Neuronal stem cell (in vitro differentiated cells): ENCODE measurements at regions not wholly inside any gene's neighbourhood (a gene's known extent, or its start where the extent isn't known, plus 50 kb on each side); places are given as distances from the start of the nearest gene placed in this dataset.
A peak's percentile ranks its signal among the peaks of the same experiment; 100 is the strongest.

Experiments
- DNase-seq: peaks from one replicate; pipeline ENCODE4 v3.0.0-alpha.2; 2013; ENCODE audit warnings: low spot score
- H2AFZ ChIP-seq: one replicate; pipeline ENCODE4 v1.6.1; 2013; ENCODE audit warnings: mild to moderate bottlenecking, low read length, inconsistent platforms
- H2AK5ac ChIP-seq: 2 replicates; pipeline ENCODE4 v1.6.1; 2013; ENCODE audit warnings: low read depth, mild to moderate bottlenecking, inconsistent platforms, low read length, moderate library complexity, mixed read lengths
- H2BK120ac ChIP-seq: 2 replicates; pipeline ENCODE4 v1.6.1; 2013; ENCODE audit warnings: low read depth, mild to moderate bottlenecking, inconsistent platforms, low read length, moderate library complexity, mixed read lengths
- H2BK12ac ChIP-seq: one replicate; pipeline ENCODE4 v1.6.1; 2013; ENCODE audit warnings: low read length, inconsistent platforms
- H2BK15ac ChIP-seq: 2 replicates; pipeline ENCODE4 v1.6.1; 2013; ENCODE audit warnings: mild to moderate bottlenecking, low read length, inconsistent platforms, mixed read lengths
- H2BK5ac ChIP-seq: one replicate; pipeline ENCODE4 v1.6.1; 2013; ENCODE audit warnings: inconsistent platforms, mild to moderate bottlenecking, low read length, moderate library complexity
- H3K14ac ChIP-seq: one replicate; pipeline ENCODE4 v1.6.1; 2013; ENCODE audit warnings: low read length, inconsistent platforms
- H3K18ac ChIP-seq: 2 replicates; pipeline ENCODE4 v1.6.1; 2013; ENCODE audit warnings: low read length, inconsistent platforms
- H3K23ac ChIP-seq: 2 replicates; pipeline ENCODE4 v1.6.1; 2013; ENCODE audit warnings: low read depth, mild to moderate bottlenecking, mixed read lengths, low read length, inconsistent platforms; ENCODE audit not compliant: poor library complexity
- H3K27ac ChIP-seq: replicated peaks from 3 replicates; pipeline ENCODE4 v1.5.1; 2013; ENCODE audit warnings: low read length, inconsistent platforms
- H3K27me3 ChIP-seq, 3 experiments: 2 replicates each; pipeline ENCODE4 v1.6.1; 2013; ENCODE audit warnings: low read length in 3 of 3, mild to moderate bottlenecking in 2 of 3, inconsistent platforms in 1 of 3, low read depth in 1 of 3, mixed read lengths in 1 of 3, moderate library complexity in 1 of 3; ENCODE audit not compliant: control insufficient read depth in 3 of 3, insufficient read depth in 3 of 3
- H3K36me3 ChIP-seq, 2 donors: replicated peaks in 1 of 2; 2 replicates each; pipeline ENCODE4 v1.6.1; 2013; ENCODE audit warnings: low read length in 2 of 2; ENCODE audit not compliant: control insufficient read depth in 2 of 2, insufficient read depth in 2 of 2
- H3K4ac ChIP-seq: 2 replicates; pipeline ENCODE4 v1.6.1; 2013; ENCODE audit warnings: inconsistent platforms, mild to moderate bottlenecking, low read length, moderate library complexity
- H3K4me1 ChIP-seq, 2 donors: 1 replicate in 1 of 2; 2 replicates in 1 of 2; pipeline ENCODE4 v1.6.1; 2013; ENCODE audit warnings: low read length in 2 of 2, low read depth in 1 of 2; ENCODE audit not compliant: control insufficient read depth in 2 of 2, insufficient read depth in 1 of 2
- H3K4me2 ChIP-seq: one replicate; pipeline ENCODE4 v1.6.1; 2013; ENCODE audit warnings: mild to moderate bottlenecking, low read length, inconsistent platforms; ENCODE audit not compliant: insufficient read depth, poor library complexity, severe bottlenecking
- H3K4me3 ChIP-seq, 2 donors: 2 replicates each; pipeline ENCODE4 v1.5.1; 2013; ENCODE audit warnings: low read length in 2 of 2, mild to moderate bottlenecking in 2 of 2, inconsistent platforms in 1 of 2, moderate library complexity in 1 of 2
- H3K79me1 ChIP-seq: one replicate; pipeline ENCODE4 v1.6.1; 2013; ENCODE audit warnings: low read depth, mild to moderate bottlenecking, inconsistent platforms, low read length, moderate library complexity
- H3K9ac ChIP-seq: one replicate; pipeline ENCODE4 v1.6.1; 2013; ENCODE audit warnings: mild to moderate bottlenecking, low read depth, low read length, inconsistent platforms; ENCODE audit not compliant: poor library complexity
- H3K9me3 ChIP-seq, 2 donors: replicated peaks in 1 of 2; 2 replicates each; pipeline versions ENCODE3 to v1.6.1; 2013; ENCODE audit warnings: low read length in 2 of 2, mild to moderate bottlenecking in 2 of 2, inconsistent platforms in 1 of 2, low read depth in 1 of 2, mixed read lengths in 1 of 2, moderate library complexity in 1 of 2; ENCODE audit not compliant: control insufficient read depth in 2 of 2, insufficient read depth in 1 of 2
- H4K8ac ChIP-seq: one replicate; pipeline ENCODE4 v1.6.1; 2013; ENCODE audit warnings: low read depth, mild to moderate bottlenecking, inconsistent platforms, low read length, moderate library complexity
- H4K91ac ChIP-seq: one replicate; pipeline ENCODE4 v1.6.1; 2013; ENCODE audit warnings: low read length, low read depth, mild to moderate bottlenecking, inconsistent platforms; ENCODE audit not compliant: poor library complexity
- WGBS, 2 donors: extraction: QIAGEN DNeasy Blood & Tissue Kit; methylation state at CpG; one replicate each; pipeline ENCODE4 v1.1.7; 2013; ENCODE audit warnings: missing lambda C conversion rate in 2 of 2, mixed read lengths in 1 of 2; ENCODE audit not compliant: insufficient read length in 2 of 2, insufficient replicate concordance in 1 of 2; ENCODE audit errors: extremely low coverage in 2 of 2; 5-methylcytosine and 5-hydroxymethylcytosine counted together

- Histone ChIP-seq H3K9ac (no peak overlapping the region), H2AFZ (no peak overlapping the region), H2BK5ac (no peak overlapping the region), H2BK15ac (no peak overlapping the region), H3K14ac (no peak overlapping the region), H3K27ac (no peak overlapping the region), H3K36me3 (no peaks in the 10 kb centered on the region), H3K4me2 (no peak overlapping the region), H3K4me1 (no peaks in the 10 kb centered on the region), H3K18ac (no peak overlapping the region), H2BK12ac (no peak overlapping the region), H4K8ac (no peak overlapping the region), H3K79me1 (no peaks in the 10 kb centered on the region), H3K23ac (no peak overlapping the region), H2AK5ac (peak overlapping the region; percentile 26), H3K4ac (no peak overlapping the region), H4K91ac (no peak overlapping the region), H3K9me3 (no peaks in the 10 kb centered on the region), H2BK120ac (no peak overlapping the region), H3K27me3 (no peaks in the 10 kb centered on the region), H3K4me3 (no peak overlapping the region)
- no CpG with 5 or more reads among the region's 10 CpGs for WGBS, 2 donors
- no peak for DNase-seq
Measured at GRCh38 chr10:130495116-130495862, 359.1 kb downstream of the GLRX3 start.

DNA sequence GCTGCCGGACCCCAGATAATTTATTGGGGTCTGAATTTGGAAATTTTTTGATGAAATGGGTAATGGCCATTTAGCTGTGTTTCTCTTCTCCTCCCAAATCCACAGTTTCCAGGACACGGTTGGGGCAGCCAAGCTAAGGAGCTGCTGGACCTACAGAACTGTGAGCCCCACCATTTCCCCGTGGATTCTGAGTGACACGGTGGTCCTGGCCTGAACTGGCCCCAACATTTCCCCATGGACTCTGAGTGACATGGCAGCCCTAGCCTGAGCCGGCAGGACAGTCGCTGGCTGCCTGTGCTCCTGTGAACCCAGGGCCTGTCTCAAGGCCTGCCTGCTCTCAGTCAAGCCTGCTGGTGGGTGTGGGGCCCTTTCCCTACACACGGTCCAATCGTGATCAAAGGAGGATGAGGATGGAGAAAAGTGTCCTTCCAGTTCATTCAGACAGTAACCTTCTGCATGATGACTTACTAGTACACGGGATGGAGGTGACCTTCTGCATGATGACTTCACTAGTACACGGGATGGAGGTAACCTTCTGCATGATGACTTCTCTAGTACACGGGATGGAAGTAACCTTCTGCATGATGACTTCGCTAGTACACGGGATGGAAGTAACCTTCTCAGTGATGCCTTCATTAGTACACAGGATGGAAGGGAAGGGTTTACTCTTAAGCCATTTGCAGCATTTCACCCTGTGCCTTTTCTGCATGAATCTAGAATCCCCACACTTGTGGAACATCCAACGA, 359.9 kb downstream of the GLRX3 start:
- peak overlapping the region; percentile 17 for H3K18ac ChIP-seq
- H3K4me3 ChIP-seq: no peak overlapping the region
- no peak overlapping the region for H2BK120ac ChIP-seq
- no CpG with 5 or more reads among the region's 14 CpGs for WGBS, 2 donors
- no peak overlapping the region for H2BK5ac ChIP-seq
- no peak overlapping the region for H2BK15ac ChIP-seq
- H3K36me3 ChIP-seq: no peaks in the 10 kb centered on the region
- H3K4me2 ChIP-seq: no peak overlapping the region
- no peak overlapping the region for H4K91ac ChIP-seq
- no peaks in the 10 kb centered on the region for H3K4me1 ChIP-seq
- no peak overlapping the region for H4K8ac ChIP-seq
- no peak overlapping the region for H3K9ac ChIP-seq
- no peak overlapping the region for H2AK5ac ChIP-seq
- H3K27me3 ChIP-seq: no peaks in the 10 kb centered on the region
- no peaks in the 10 kb centered on the region for H3K9me3 ChIP-seq
- H3K27ac ChIP-seq: no peak overlapping the region
- DNase-seq: no peak
- H3K23ac ChIP-seq: no peak overlapping the region
- H3K14ac ChIP-seq: no peak overlapping the region
- H3K79me1 ChIP-seq: no peaks in the 10 kb centered on the region
- no peak overlapping the region for H2AFZ ChIP-seq
- H2BK12ac ChIP-seq: no peak overlapping the region
- no peak overlapping the region for H3K4ac ChIP-seq

GRCh38 chr10:130497056-130498010, 361.1 kb downstream of the GLRX3 start:
- Histone ChIP-seq H4K8ac (no peak overlapping the region), H2BK5ac (no peak overlapping the region), H3K4me2 (no peak overlapping the region), H3K27me3 (no peaks in the 10 kb centered on the region), H3K23ac (peak overlapping the region; percentile 14), H2BK120ac (no peak overlapping the region), H3K4me1 (no peaks in the 10 kb centered on the region), H3K9me3 (no peaks in the 10 kb centered on the region), H3K14ac (peak overlapping the region; percentile 75), H3K4ac (no peak overlapping the region), H3K36me3 (no peaks in the 10 kb centered on the region), H2BK15ac (no peak overlapping the region), H4K91ac (no peak overlapping the region), H3K4me3 (no peak overlapping the region), H3K79me1 (no peaks in the 10 kb centered on the region), H2AFZ (no peak overlapping the region), H3K18ac (no peak overlapping the region), H3K27ac (no peak overlapping the region), H2BK12ac (no peak overlapping the region), H2AK5ac (peak overlapping the region; percentile 63), H3K9ac (no peak overlapping the region)
- WGBS, 2 donors: no CpG with 5 or more reads among the region's 21 CpGs
- DNase-seq: no peak
